ENCODE measurements at regions not wholly inside any gene's neighbourhood (a gene's known extent, or its start where the extent isn't known, plus 50 kb on each side); places are given as distances from the start of the nearest gene placed in this dataset.

DNA sequence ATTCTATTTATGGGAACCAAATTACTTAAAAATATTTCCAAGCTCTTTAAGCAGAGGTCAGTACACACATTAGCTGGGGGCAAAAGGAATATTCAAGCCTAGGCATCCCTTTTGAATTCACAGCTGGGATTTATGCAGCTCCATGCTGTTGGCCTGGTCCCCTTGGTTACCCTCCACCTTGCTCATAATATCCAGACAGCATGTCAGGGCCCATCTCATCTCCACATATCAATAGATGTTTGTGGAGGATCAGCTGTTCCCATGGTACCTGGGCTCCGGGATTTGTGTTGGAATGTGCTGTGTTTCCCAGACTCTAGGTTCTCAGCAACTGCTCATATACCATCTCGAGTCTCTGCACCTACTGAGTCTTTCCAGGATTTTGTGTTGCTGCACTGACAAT lies 534.8 kb downstream of the BMP2 start:
- no peak for TF ChIP-seq ARNTL (CRISPR knock-in tag; IDR thresholded peaks at IDR 0.05; ENCODE audit: borderline replicate concordance, low read depth)
- TF ChIP-seq ZNF565 (CRISPR knock-in tag; conservative IDR thresholded peaks at IDR 0.05; ENCODE audit: low read depth): no peak
- TF ChIP-seq PATZ1 (CRISPR knock-in tag; IDR thresholded peaks at IDR 0.05; ENCODE audit: borderline replicate concordance): no peak
- TF ChIP-seq ESRRG (CRISPR knock-in tag; IDR thresholded peaks at IDR 0.05): no peak
- TF ChIP-seq TCF4 (CRISPR knock-in tag; IDR thresholded peaks at IDR 0.05; ENCODE audit: borderline replicate concordance): no peak
- TF ChIP-seq RARB (CRISPR knock-in tag; IDR thresholded peaks at IDR 0.05): no peak
- TF ChIP-seq GLIS3 (CRISPR knock-in tag; IDR thresholded peaks at IDR 0.05): no peak
- ATAC-seq: no peak

DNA sequence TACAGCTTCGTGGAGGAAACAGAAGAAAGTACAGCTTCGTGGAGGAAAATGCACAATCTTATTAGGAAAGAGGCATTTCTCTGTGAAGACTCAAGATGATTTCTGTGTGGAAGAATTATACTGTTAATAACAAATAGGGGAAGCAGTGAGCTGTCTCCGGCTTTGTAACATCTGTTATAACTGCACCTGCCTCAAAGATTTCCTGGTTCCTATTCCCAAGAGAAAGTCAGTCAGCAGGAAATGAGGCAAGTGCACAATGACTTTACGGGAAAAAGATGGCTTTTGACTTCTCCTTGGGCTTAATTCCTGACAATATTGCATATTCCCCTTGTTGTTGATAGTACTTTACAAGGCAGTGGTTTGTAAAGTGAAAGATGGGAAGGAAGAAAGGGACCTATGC lies 538.5 kb downstream of the BMP2 start:
- TF ChIP-seq PPARA (CRISPR knock-in tag; IDR thresholded peaks at IDR 0.05; ENCODE audit: borderline replicate concordance) (no peak), ZFP3 (CRISPR knock-in tag; IDR thresholded peaks at IDR 0.05) (no peak), CSRNP3 (CRISPR knock-in tag; IDR thresholded peaks at IDR 0.05) (no peak), ISL1 (CRISPR knock-in tag; IDR thresholded peaks at IDR 0.05) (no peak), ZFP30 (CRISPR knock-in tag; IDR thresholded peaks at IDR 0.05) (no peak), ZNF8 (CRISPR knock-in tag; IDR thresholded peaks at IDR 0.05) (no peak), BACH2 (CRISPR knock-in tag; IDR thresholded peaks at IDR 0.05; ENCODE audit: borderline replicate concordance) (no peak), ZNF70 (CRISPR knock-in tag; IDR thresholded peaks at IDR 0.05) (no peak), CREB5 (CRISPR knock-in tag; IDR thresholded peaks at IDR 0.05; ENCODE audit: low read depth) (no peak), POU6F1 (CRISPR knock-in tag; IDR thresholded peaks at IDR 0.05; ENCODE audit: borderline replicate concordance, low read depth) (no peak), GLIS3 (CRISPR knock-in tag; IDR thresholded peaks at IDR 0.05) (no peak), TSHZ2 (CRISPR knock-in tag; IDR thresholded peaks at IDR 0.05) (no peak), TOX (CRISPR knock-in tag; IDR thresholded peaks at IDR 0.05; ENCODE audit: borderline replicate concordance) (no peak), ARNTL (CRISPR knock-in tag; IDR thresholded peaks at IDR 0.05; ENCODE audit: borderline replicate concordance, low read depth) (no peak), RARB (CRISPR knock-in tag; IDR thresholded peaks at IDR 0.05) (no peak), PATZ1 (CRISPR knock-in tag; IDR thresholded peaks at IDR 0.05; ENCODE audit: borderline replicate concordance) (no peak)
- ATAC-seq: no peak

DNA sequence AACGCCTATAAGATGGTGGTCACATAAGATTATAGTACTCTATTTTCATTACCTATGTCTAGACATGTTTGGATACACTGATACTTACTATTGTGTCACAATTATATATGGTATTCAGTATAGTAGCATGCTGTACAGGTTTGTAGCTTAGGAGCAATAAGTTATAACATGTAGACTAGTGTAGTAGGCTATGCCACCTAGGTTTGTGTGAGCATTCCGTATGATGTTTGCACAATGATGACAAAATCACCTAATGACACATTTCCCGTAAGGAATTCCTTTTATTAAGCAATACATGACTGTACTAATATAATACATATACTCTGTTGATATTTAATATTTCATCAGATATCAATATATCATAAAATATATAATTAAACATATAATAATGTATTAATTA lies 540.7 kb downstream of the BMP2 start:
- no peak for ATAC-seq
- TF ChIP-seq POU6F1 (CRISPR knock-in tag; IDR thresholded peaks at IDR 0.05; ENCODE audit: borderline replicate concordance, low read depth): no peak
- no peak for TF ChIP-seq ZNF565 (CRISPR knock-in tag; conservative IDR thresholded peaks at IDR 0.05; ENCODE audit: low read depth)
- no peak for TF ChIP-seq ISL1 (CRISPR knock-in tag; IDR thresholded peaks at IDR 0.05)
- TF ChIP-seq RARB (CRISPR knock-in tag; IDR thresholded peaks at IDR 0.05): no peak

Measured in SK-N-SH treated with all-trans-retinoic acid at 6 μM for 48 hours (cell line).